NCI-H2196 treated with DMSO at 0.1 percent for 48 hours (cell line): ENCODE measurements at regions not wholly inside any gene's neighbourhood (a gene's known extent, or its start where the extent isn't known, plus 50 kb on each side); places are given as distances from the start of the nearest gene placed in this dataset.
"Not testable (repeated sequence)": the region's sequence is repeated elsewhere in the genome, so short reads cannot be mapped to it uniquely, and the experiment has no call there.

Source experiments
- DNase-seq: peaks from one replicate; lab custom pipeline; 2025; ENCODE audit not compliant: unreplicated experiment; lab: John Stamatoyannopoulos, UW

- DNase-seq: no peak
These were observed 84.2 kb upstream of the SLC2A1 start for GRCh38 chr1:43042773-43043457.

GRCh38 chr1:43042127-43042526 lies 83.5 kb upstream of the SLC2A1 start:
- no peak for DNase-seq

GRCh38 chr1:43041591-43041990 lies 82.9 kb upstream of the SLC2A1 start:
- DNase-seq: no peak

- no peak for DNase-seq
These were observed 80.8 kb upstream of the SLC2A1 start for GRCh38 chr1:43039228-43040055.

- DNase-seq: no peak
These were observed 79.7 kb upstream of the SLC2A1 start for GRCh38 chr1:43038232-43038935.

GRCh38 chr1:43037466-43037865 lies 78.8 kb upstream of the SLC2A1 start:
- no peak for DNase-seq

GRCh38 chr1:43036932-43037331 lies 78.3 kb upstream of the SLC2A1 start:
- DNase-seq: no peak

GRCh38 chr1:43035821-43036741 lies 77.4 kb upstream of the SLC2A1 start:
- DNase-seq: no peak

GRCh38 chr1:43034778-43035177 lies 76.1 kb upstream of the SLC2A1 start:
- DNase-seq: no peak

- no peak for DNase-seq
These were observed 75.6 kb upstream of the SLC2A1 start for GRCh38 chr1:43034195-43034658.

- DNase-seq: no peak
These were observed 72.9 kb upstream of the SLC2A1 start for GRCh38 chr1:43031316-43032203.

GRCh38 chr1:43024905-43025304 lies 66.2 kb upstream of the SLC2A1 start:
- no peak for DNase-seq

- DNase-seq: no peak
These were observed 63.1 kb upstream of the SLC2A1 start for GRCh38 chr1:43021547-43022474.

GRCh38 chr1:43019226-43019625 lies 60.6 kb upstream of the SLC2A1 start:
- DNase-seq: no peak

GRCh38 chr1:43018121-43018520 lies 59.5 kb upstream of the SLC2A1 start:
- DNase-seq: no peak

- no peak for DNase-seq
These were observed 56.6 kb upstream of the SLC2A1 start for GRCh38 chr1:43015269-43015668.

- not testable (repeated sequence) for DNase-seq
These were observed 55.9 kb upstream of the SLC2A1 start for GRCh38 chr1:43014579-43014978.

GRCh38 chr1:43011020-43011419 lies 52.4 kb upstream of the SLC2A1 start:
- no peak for DNase-seq

- DNase-seq: no peak
These were observed 50.6 kb upstream of the SLC2A1 start for GRCh38 chr1:43009274-43009673.
